Stomach (tissue), 8 donors: ENCODE measurements at regions not wholly inside any gene's neighbourhood (a gene's known extent, or its start where the extent isn't known, plus 50 kb on each side); places are given as distances from the start of the nearest gene placed in this dataset.
A peak's percentile ranks its signal among the peaks of the same experiment; 100 is the strongest.

Experiments used
- DNase-seq, 2 donors: peaks; one replicate each; pipeline versions ENCODE4 v3.0.0 to v3.0.0-alpha.2; 2013 to 2019
- H3K27ac ChIP-seq, 5 donors: fragments of 200-600 bp in 4 of 5; sonication (generic) in 4 of 5; one replicate each; pipeline ENCODE4 v1.5.1; 2013 to 2019; ENCODE audit warnings: mild to moderate bottlenecking in 1 of 5, moderate library complexity in 1 of 5
- H3K27me3 ChIP-seq, 3 donors: fragments of 200-600 bp; sonication (generic); one replicate each; pipeline ENCODE4 v1.5.1; 2017 to 2019; ENCODE audit warnings: mixed run types in 1 of 3
- H3K36me3 ChIP-seq, 4 donors: fragments of 200-600 bp; sonication (generic); 1 replicate in 3 of 4; 2 replicates in 1 of 4; pipeline ENCODE4 v1.5.1; 2016 to 2019
- H3K4me1 ChIP-seq, 4 donors: fragments of 200-600 bp; sonication (generic); one replicate each; pipeline ENCODE4 v1.5.1; 2016 to 2019
- H3K4me3 ChIP-seq, 4 donors: fragments of 200-600 bp; sonication (generic) in 3 of 4; one replicate each; pipeline ENCODE4 v1.5.1; 2016 to 2019; ENCODE audit warnings: mild to moderate bottlenecking in 1 of 4
- H3K9me3 ChIP-seq, 4 donors: fragments of 200-600 bp; sonication (generic); one replicate each; pipeline ENCODE4 v1.5.1; 2016 to 2019
- CTCF ChIP-seq, 7 experiments: fragments of 450-650 bp in 4 of 7; fragments of 200-600 bp in 3 of 7; sonication (generic) in 3 of 7; IDR thresholded peaks; one replicate each; pipeline ENCODE4 v1.5.1; 2016 to 2019; ENCODE audit warnings: antibody characterized with exemption in 7 of 7, control low read depth in 2 of 7, mild to moderate bottlenecking in 1 of 7
- EP300 ChIP-seq: sonication (generic); formaldehyde crosslinking; IDR thresholded peaks from one replicate; pipeline ENCODE4 v1.6.1; 2017; ENCODE audit warnings: antibody characterized with exemption
- POLR2A ChIP-seq, 4 donors: fragments of 450-650 bp; IDR thresholded peaks; one replicate each; pipeline ENCODE4 v1.6.1; 2016; ENCODE audit warnings: antibody characterized with exemption in 4 of 4, control low read depth in 2 of 4, mild to moderate bottlenecking in 1 of 4, moderate library complexity in 1 of 4
- POLR2AphosphoS5 ChIP-seq, 3 donors: sonication (generic); formaldehyde crosslinking; IDR thresholded peaks; one replicate each; pipeline ENCODE4 v1.6.1; 2016; ENCODE audit warnings: antibody characterized with exemption in 3 of 3
- WGBS, 5 donors: extraction: QIAGEN DNeasy Blood & Tissue Kit in 3 of 5; methylation state at CpG; one replicate each; pipeline versions ENCODE4 v1.1.5 to v1.1.7; 2013 to 2018; 5-methylcytosine and 5-hydroxymethylcytosine counted together
- intact Hi-C: fragments of 100-400 bp; cut with DNase I; formaldehyde crosslinking; loops from one replicate; pipeline ENCODE4 v1.15.1; 2023; ENCODE audit warnings: low total_unique reads
- donor health status: healthy with polysubstance abuse.
- donor health status: Bipolar disorder and iron deficiency.
- donor health status: healthy.

GRCh38 chr3:159273070-159273469 lies 471.2 kb downstream of the MFSD1 start:
- Histone ChIP-seq H3K4me3 (no peak overlapping the region), H3K9me3 (no peaks in the 10 kb centered on the region), H3K36me3 (no peaks in the 10 kb centered on the region), H3K27me3 (no peaks in the 10 kb centered on the region), H3K27ac (no peak overlapping the region), H3K4me1 (no peaks in the 10 kb centered on the region)
- TF ChIP-seq POLR2AphosphoS5 (IDR thresholded peaks at IDR 0.05) (no peak), EP300 (no peak), POLR2A (IDR thresholded peaks at IDR 0.05) (no peak), CTCF (IDR thresholded peaks at IDR 0.05) (no peak)
- intact Hi-C loops = no loop called here
- DNase-seq = no peak
- 50 to 60% (median 54%) methylated on average over 5 of the region's 5 CpGs for WGBS, 5 donors

GRCh38 chr3:159273608-159274007 lies 471.8 kb downstream of the MFSD1 start:
- 7 to 14% (median 11%) methylated on average over 6 of the region's 6 CpGs for WGBS, 5 donors
- TF ChIP-seq EP300 (no peak), POLR2AphosphoS5 (IDR thresholded peaks at IDR 0.05) (no peak), CTCF (IDR thresholded peaks at IDR 0.05) (no peak), POLR2A (IDR thresholded peaks at IDR 0.05) (no peak)
- H3K36me3 ChIP-seq = no peaks in the 10 kb centered on the region
- no peaks in the 10 kb centered on the region for H3K9me3 ChIP-seq
- DNase-seq = peak in 1 of 2 donors; percentile 80
- H3K4me3 ChIP-seq = no peak overlapping the region
- intact Hi-C loops = no loop called here
- H3K27me3 ChIP-seq = no peaks in the 10 kb centered on the region
- H3K27ac ChIP-seq = no peak overlapping the region
- no peaks in the 10 kb centered on the region for H3K4me1 ChIP-seq

GRCh38 chr3:159275741-159276140 lies 473.9 kb downstream of the MFSD1 start:
- no peaks in the 10 kb centered on the region for H3K36me3 ChIP-seq
- intact Hi-C loops = no loop called here
- WGBS, 5 donors = 30 to 59% (median 39%) methylated on average over 1 of the region's 1 CpG
- no peak overlapping the region for H3K27ac ChIP-seq
- DNase-seq = no peak
- no peaks in the 10 kb centered on the region for H3K27me3 ChIP-seq
- no peaks in the 10 kb centered on the region for H3K9me3 ChIP-seq
- no peak overlapping the region for H3K4me3 ChIP-seq
- H3K4me1 ChIP-seq = no peaks in the 10 kb centered on the region
- TF ChIP-seq CTCF (IDR thresholded peaks at IDR 0.05) (no peak), POLR2A (IDR thresholded peaks at IDR 0.05) (no peak), POLR2AphosphoS5 (IDR thresholded peaks at IDR 0.05) (no peak), EP300 (no peak)

GRCh38 chr3:159277814-159278213 lies 476.0 kb downstream of the MFSD1 start:
- intact Hi-C loops = no loop called here
- 72 to 86% (median 78%) methylated on average over 5 of the region's 5 CpGs for WGBS, 5 donors
- DNase-seq = no peak
- Histone ChIP-seq H3K4me1 (no peaks in the 10 kb centered on the region), H3K4me3 (no peak overlapping the region), H3K27ac (no peak overlapping the region), H3K9me3 (no peaks in the 10 kb centered on the region), H3K36me3 (no peaks in the 10 kb centered on the region), H3K27me3 (no peaks in the 10 kb centered on the region)
- TF ChIP-seq EP300 = no peak

- H3K27me3 ChIP-seq = no peaks in the 10 kb centered on the region
- H3K9me3 ChIP-seq = no peaks in the 10 kb centered on the region
- H3K4me1 ChIP-seq = no peaks in the 10 kb centered on the region
- intact Hi-C loops = no loop called here
- no peak overlapping the region for H3K4me3 ChIP-seq
- 68 to 80% (median 75%) methylated on average over 10 of the region's 10 CpGs for WGBS, 5 donors
- no peak overlapping the region for H3K27ac ChIP-seq
- TF ChIP-seq POLR2AphosphoS5 (IDR thresholded peaks at IDR 0.05) (no peak), POLR2A (IDR thresholded peaks at IDR 0.05) (no peak), CTCF (IDR thresholded peaks at IDR 0.05) (no peak), EP300 (no peak)
- no peak for DNase-seq
- H3K36me3 ChIP-seq = no peaks in the 10 kb centered on the region
Observed at GRCh38 chr3:159280386-159281191, 478.7 kb downstream of the MFSD1 start.
